Astrocyte (in vitro differentiated cells and primary cell): ENCODE measurements at regions not wholly inside any gene's neighbourhood (a gene's known extent, or its start where the extent isn't known, plus 50 kb on each side); places are given as distances from the start of the nearest gene placed in this dataset.

Experiments
- DNase-seq: peaks from one replicate; pipeline ENCODE4 v3.0.0-alpha.2; 2010; ENCODE audit warnings: low read depth
- FAIRE-seq: peaks from 2 replicates; lab custom pipeline; 2011; peaks lifted over from hg19 to GRCh38; lab: Jason Lieb, UNC
- H2AFZ ChIP-seq: 2 replicates; pipeline ENCODE4 v1.6.0; 2012; ENCODE audit warnings: low read depth, low read length, inconsistent platforms
- H3K27ac ChIP-seq: 2 replicates; pipeline ENCODE4 v1.5.1; 2011; ENCODE audit warnings: low read depth, low read length, inconsistent platforms
- H3K27me3 ChIP-seq: 2 replicates; pipeline ENCODE4 v1.6.0; 2011; ENCODE audit warnings: low read length, inconsistent platforms; ENCODE audit not compliant: insufficient read depth
- H3K36me3 ChIP-seq: 2 replicates; pipeline ENCODE4 v1.5.1; 2011; ENCODE audit warnings: low read length, inconsistent platforms; ENCODE audit not compliant: insufficient read depth
- H3K4me1 ChIP-seq: 2 replicates; pipeline ENCODE4 v1.5.1; 2011; ENCODE audit warnings: low read length, inconsistent platforms; ENCODE audit not compliant: insufficient read depth
- H3K4me2 ChIP-seq: 2 replicates; pipeline ENCODE4 v1.6.0; 2012; ENCODE audit warnings: low read length, inconsistent platforms
- H3K4me3 ChIP-seq: 2 replicates; pipeline ENCODE4 v1.5.1; 2011; ENCODE audit warnings: low read depth, mild to moderate bottlenecking, low read length, inconsistent platforms; ENCODE audit not compliant: insufficient read depth
- H3K79me2 ChIP-seq: 2 replicates; pipeline ENCODE4 v1.6.0; 2012; ENCODE audit warnings: mild to moderate bottlenecking, low read length, inconsistent platforms; ENCODE audit not compliant: insufficient read depth
- H3K9ac ChIP-seq: 2 replicates; pipeline ENCODE4 v1.6.0; 2012; ENCODE audit warnings: mild to moderate bottlenecking, low read length, inconsistent platforms
- H3K9me3 ChIP-seq: 2 replicates; pipeline ENCODE4 v1.5.1; 2012; ENCODE audit warnings: low read depth, mild to moderate bottlenecking, low read length, inconsistent platforms; ENCODE audit not compliant: insufficient read depth
- H4K20me1 ChIP-seq: 2 replicates; pipeline ENCODE4 v1.6.0; 2012; ENCODE audit warnings: low read length, inconsistent platforms; ENCODE audit not compliant: insufficient read depth
- H3K27ac Mint-ChIP-seq: one replicate; pipeline ENCODE4 v1.8.0; 2021; ENCODE audit warnings: mild to moderate bottlenecking, mixed read lengths; ENCODE audit not compliant: unreplicated experiment
- H3K27me3 Mint-ChIP-seq: one replicate; pipeline ENCODE4 v1.8.0; 2021; ENCODE audit warnings: low read depth, mixed read lengths; ENCODE audit not compliant: unreplicated experiment
- H3K36me3 Mint-ChIP-seq: one replicate; pipeline ENCODE4 v1.8.0; 2021; ENCODE audit warnings: low read depth, mixed read lengths; ENCODE audit not compliant: unreplicated experiment
- H3K4me1 Mint-ChIP-seq: one replicate; pipeline ENCODE4 v1.8.0; 2021; ENCODE audit warnings: low read depth, mixed read lengths; ENCODE audit not compliant: unreplicated experiment
- H3K4me3 Mint-ChIP-seq: one replicate; pipeline ENCODE4 v1.8.0; 2021; ENCODE audit warnings: mild to moderate bottlenecking, moderate library complexity, mixed read lengths; ENCODE audit not compliant: unreplicated experiment
- H3K9me3 Mint-ChIP-seq: one replicate; pipeline ENCODE4 v1.8.0; 2021; ENCODE audit warnings: mild to moderate bottlenecking, mixed read lengths; ENCODE audit not compliant: unreplicated experiment
- EZH2 ChIP-seq: IDR thresholded peaks from 2 replicates; pipeline ENCODE4 v1.6.1; 2012; ENCODE audit warnings: mild to moderate bottlenecking, low read length, inconsistent platforms; ENCODE audit not compliant: insufficient read depth
- TF ChIP-seq, protein P1 (sequence below): IDR thresholded peaks from 2 replicates; pipeline ENCODE4 v1.5.1; 2011; ENCODE audit warnings: low read depth, mild to moderate bottlenecking, inconsistent platforms, low read length, moderate library complexity; ENCODE audit not compliant: insufficient read depth

DNA sequence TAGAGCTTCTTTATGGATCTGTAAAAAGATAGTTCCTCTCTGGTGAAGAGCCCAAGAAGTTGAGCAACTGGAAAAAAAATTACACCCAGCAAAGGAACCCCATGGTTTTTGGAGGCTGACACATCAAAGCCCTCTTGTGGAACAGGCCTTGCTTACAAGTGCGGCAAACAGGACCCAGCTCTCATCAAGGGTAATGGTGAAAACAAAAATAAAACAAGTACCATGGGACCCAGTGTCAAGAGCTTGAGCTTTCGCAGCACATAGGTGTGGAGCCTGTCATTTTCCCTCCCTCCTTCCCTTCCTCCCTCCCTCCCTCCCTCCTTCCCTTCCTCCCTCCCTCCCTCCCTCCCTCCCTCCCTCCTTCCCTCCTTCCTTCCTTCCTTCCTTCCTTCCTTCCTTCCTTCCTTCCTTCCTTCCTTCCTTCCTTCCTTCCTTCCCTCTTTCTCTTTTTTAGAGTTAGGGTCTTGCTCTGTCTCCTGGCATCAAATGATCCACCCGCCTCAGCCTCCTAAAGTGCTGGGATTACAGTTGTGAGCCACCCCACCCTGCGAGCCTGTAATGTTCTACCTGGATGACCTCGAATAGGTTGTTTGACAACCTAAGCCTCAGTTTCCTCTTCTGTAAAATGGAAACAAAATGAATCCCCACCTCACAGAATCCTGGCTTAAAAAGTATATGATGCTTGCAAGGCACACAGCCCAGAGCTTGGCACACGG is 114.3 kb upstream of the RPH3A start:
- Histone ChIP-seq H3K4me2 (no peak overlapping the region), H2AFZ (no peak overlapping the region), H3K27me3 (peaks cover 3% of the 10 kb centered on the region), H3K4me3 (no peak overlapping the region), H3K4me1 (no peaks in the 10 kb centered on the region), H3K9ac (no peak overlapping the region), H3K9me3 (no peaks in the 10 kb centered on the region), H3K27ac (no peak overlapping the region), H4K20me1 (no peaks in the 10 kb centered on the region), H3K36me3 (no peaks in the 10 kb centered on the region), H3K79me2 (no peaks in the 10 kb centered on the region)
- H3K4me1 Mint-ChIP-seq: no peaks in the 10 kb centered on the region
- no peaks in the 10 kb centered on the region for H3K9me3 Mint-ChIP-seq
- DNase-seq: no peak
- peaks cover 57% of the 10 kb centered on the region for H3K27me3 Mint-ChIP-seq
- H3K27ac Mint-ChIP-seq: no peak overlapping the region
- FAIRE-seq: no peak
- TF ChIP-seq EZH2: no peak
- TF ChIP-seq, protein P1, sequence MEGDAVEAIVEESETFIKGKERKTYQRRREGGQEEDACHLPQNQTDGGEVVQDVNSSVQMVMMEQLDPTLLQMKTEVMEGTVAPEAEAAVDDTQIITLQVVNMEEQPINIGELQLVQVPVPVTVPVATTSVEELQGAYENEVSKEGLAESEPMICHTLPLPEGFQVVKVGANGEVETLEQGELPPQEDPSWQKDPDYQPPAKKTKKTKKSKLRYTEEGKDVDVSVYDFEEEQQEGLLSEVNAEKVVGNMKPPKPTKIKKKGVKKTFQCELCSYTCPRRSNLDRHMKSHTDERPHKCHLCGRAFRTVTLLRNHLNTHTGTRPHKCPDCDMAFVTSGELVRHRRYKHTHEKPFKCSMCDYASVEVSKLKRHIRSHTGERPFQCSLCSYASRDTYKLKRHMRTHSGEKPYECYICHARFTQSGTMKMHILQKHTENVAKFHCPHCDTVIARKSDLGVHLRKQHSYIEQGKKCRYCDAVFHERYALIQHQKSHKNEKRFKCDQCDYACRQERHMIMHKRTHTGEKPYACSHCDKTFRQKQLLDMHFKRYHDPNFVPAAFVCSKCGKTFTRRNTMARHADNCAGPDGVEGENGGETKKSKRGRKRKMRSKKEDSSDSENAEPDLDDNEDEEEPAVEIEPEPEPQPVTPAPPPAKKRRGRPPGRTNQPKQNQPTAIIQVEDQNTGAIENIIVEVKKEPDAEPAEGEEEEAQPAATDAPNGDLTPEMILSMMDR: no peak
- H3K36me3 Mint-ChIP-seq: no peaks in the 10 kb centered on the region
- H3K4me3 Mint-ChIP-seq: no peak overlapping the region

GRCh38 chr12:112680993-112681392 is 110.6 kb upstream of the RPH3A start:
- Histone ChIP-seq H3K9ac (no peak overlapping the region), H3K9me3 (no peaks in the 10 kb centered on the region), H3K4me2 (no peak overlapping the region), H3K79me2 (no peaks in the 10 kb centered on the region), H3K4me1 (no peaks in the 10 kb centered on the region), H3K36me3 (no peaks in the 10 kb centered on the region), H3K4me3 (no peak overlapping the region), H3K27ac (no peak overlapping the region), H3K27me3 (peaks cover 7% of the 10 kb centered on the region), H4K20me1 (no peaks in the 10 kb centered on the region), H2AFZ (no peak overlapping the region)
- Mint-ChIP-seq H3K27ac (no peak overlapping the region), H3K36me3 (no peaks in the 10 kb centered on the region), H3K4me1 (no peaks in the 10 kb centered on the region), H3K9me3 (no peaks in the 10 kb centered on the region), H3K4me3 (no peak overlapping the region), H3K27me3 (peaks cover 51% of the 10 kb centered on the region)
- no peak for FAIRE-seq
- TF ChIP-seq EZH2: no peak
- TF ChIP-seq, protein P1: no peak
- no peak for DNase-seq

- no peak overlapping the region for H3K4me2 ChIP-seq
- H3K4me3 Mint-ChIP-seq: no peak overlapping the region
Measured at GRCh38 chr12:112682586-112682985, 109.0 kb upstream of the RPH3A start.

More at GRCh38 chr12:112682586-112682985, 109.0 kb upstream of the RPH3A start:
- Mint-ChIP-seq H3K27me3 (peaks cover 47% of the 10 kb centered on the region), H3K4me1 (no peaks in the 10 kb centered on the region), H3K36me3 (no peaks in the 10 kb centered on the region), H3K9me3 (no peaks in the 10 kb centered on the region), H3K27ac (no peak overlapping the region)
- Histone ChIP-seq H3K36me3 (no peaks in the 10 kb centered on the region), H3K9me3 (no peaks in the 10 kb centered on the region), H3K27me3 (peaks cover 3% of the 10 kb centered on the region), H3K9ac (no peak overlapping the region), H3K27ac (no peak overlapping the region), H2AFZ (no peak overlapping the region), H3K4me1 (no peaks in the 10 kb centered on the region), H3K4me3 (no peak overlapping the region), H4K20me1 (no peaks in the 10 kb centered on the region), H3K79me2 (no peaks in the 10 kb centered on the region)
- FAIRE-seq (no peak), DNase-seq (no peak)
- TF ChIP-seq, protein P1: no peak
- no peak for TF ChIP-seq EZH2
